ENCODE measurements at regions not wholly inside any gene's neighbourhood (a gene's known extent, or its start where the extent isn't known, plus 50 kb on each side); places are given as distances from the start of the nearest gene placed in this dataset.
"Not testable (repeated sequence)": the region's sequence is repeated elsewhere in the genome, so short reads cannot be mapped to it uniquely, and the experiment has no call there.

DNA sequence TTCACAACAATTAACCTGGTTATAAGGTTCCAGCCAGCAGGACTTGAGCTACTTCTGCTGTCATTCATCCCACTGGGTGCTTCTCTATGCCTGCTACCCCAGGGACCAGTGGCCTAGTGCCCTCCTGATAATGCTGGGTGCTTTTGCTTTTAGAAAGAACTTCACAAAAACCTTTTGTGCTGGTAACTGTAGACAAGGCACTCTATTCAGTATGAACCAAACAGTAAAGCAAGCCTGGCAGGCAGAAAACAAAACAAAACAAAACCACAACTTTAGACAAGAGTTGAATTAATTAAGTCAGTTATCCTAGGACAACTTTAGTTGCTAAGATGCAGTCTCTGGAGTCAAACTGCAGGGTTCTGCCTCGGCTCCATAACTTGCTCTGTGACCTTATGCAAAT, 61.9 kb upstream of the ADGRL2 start:
- TF ChIP-seq ZFX (IDR thresholded peaks at IDR 0.05; ENCODE audit: borderline replicate concordance) = no peak
- TF ChIP-seq, protein P1, sequence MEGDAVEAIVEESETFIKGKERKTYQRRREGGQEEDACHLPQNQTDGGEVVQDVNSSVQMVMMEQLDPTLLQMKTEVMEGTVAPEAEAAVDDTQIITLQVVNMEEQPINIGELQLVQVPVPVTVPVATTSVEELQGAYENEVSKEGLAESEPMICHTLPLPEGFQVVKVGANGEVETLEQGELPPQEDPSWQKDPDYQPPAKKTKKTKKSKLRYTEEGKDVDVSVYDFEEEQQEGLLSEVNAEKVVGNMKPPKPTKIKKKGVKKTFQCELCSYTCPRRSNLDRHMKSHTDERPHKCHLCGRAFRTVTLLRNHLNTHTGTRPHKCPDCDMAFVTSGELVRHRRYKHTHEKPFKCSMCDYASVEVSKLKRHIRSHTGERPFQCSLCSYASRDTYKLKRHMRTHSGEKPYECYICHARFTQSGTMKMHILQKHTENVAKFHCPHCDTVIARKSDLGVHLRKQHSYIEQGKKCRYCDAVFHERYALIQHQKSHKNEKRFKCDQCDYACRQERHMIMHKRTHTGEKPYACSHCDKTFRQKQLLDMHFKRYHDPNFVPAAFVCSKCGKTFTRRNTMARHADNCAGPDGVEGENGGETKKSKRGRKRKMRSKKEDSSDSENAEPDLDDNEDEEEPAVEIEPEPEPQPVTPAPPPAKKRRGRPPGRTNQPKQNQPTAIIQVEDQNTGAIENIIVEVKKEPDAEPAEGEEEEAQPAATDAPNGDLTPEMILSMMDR (IDR thresholded peaks at IDR 0.05) = no peak
- H3K27ac ChIP-seq = no peak overlapping the region

GRCh38 chr1:81733480-81733879, 67.3 kb upstream of the ADGRL2 start:
- no peak overlapping the region for H3K27ac ChIP-seq
- TF ChIP-seq, protein P1 (IDR thresholded peaks at IDR 0.05) = no peak
- no peak for TF ChIP-seq ZFX (IDR thresholded peaks at IDR 0.05; ENCODE audit: borderline replicate concordance)

DNA sequence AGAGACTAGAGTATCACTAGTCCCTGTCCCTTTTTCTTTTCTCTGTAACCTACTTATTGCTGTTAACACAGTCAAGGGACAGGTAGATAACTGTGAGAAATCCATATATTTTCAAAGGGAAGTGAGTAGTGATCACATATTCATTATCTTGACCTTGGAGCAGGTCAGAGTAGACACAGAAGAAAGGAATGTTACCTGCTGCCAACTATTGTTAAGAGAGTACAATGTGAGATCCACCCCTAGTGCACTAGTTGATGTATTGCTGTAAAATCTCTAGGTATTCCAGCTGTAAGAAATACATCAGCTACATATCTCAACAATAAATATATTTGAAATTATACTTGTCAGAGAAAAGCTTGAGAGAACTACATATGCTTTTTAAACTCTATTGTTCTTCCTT, 68.7 kb upstream of the ADGRL2 start:
- TF ChIP-seq, protein P1 (IDR thresholded peaks at IDR 0.05) = no peak
- no peak for TF ChIP-seq ZFX (IDR thresholded peaks at IDR 0.05; ENCODE audit: borderline replicate concordance)
- no peak overlapping the region for H3K27ac ChIP-seq

DNA sequence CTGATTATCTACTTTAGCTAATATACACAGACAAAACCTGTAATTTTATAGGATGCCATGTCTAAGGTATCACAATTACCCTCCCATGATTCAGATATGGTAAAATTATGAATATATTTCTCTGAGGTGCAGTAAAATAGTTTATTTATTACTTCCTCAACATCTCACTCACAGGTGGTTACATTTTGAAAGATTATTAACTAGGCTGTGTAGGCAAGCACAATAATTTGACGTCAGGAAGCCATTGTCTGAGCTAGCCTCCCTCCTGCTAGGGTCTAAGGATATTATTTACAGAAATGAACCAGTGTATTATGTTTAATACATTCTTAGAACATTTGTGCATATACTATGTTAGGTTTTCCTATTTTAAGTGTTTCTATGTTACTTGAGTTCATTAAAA, 69.9 kb upstream of the ADGRL2 start:
- TF ChIP-seq, protein P1 (IDR thresholded peaks at IDR 0.05) = no peak
- no peak for TF ChIP-seq ZFX (IDR thresholded peaks at IDR 0.05; ENCODE audit: borderline replicate concordance)
- H3K27ac ChIP-seq = no peak overlapping the region

DNA sequence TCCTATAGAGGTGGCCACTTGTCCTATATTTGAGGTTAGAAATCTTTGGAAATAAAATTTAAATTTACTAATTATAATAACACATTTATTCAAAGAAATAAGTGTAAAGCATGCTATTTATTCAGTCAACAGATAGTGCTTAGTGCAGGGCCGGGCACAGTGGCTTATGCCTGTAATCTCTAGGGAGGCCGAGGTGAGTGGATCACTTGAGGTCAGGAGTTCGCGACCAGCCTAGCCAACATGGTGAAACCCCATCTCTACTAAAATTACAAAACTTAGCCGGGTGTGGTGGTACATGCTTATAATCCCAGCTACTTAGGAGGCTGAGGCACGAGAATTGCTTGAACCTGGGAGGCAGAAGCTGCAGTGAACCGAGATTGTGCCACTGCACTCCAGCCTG, 70.4 kb upstream of the ADGRL2 start:
- not testable (repeated sequence) for H3K27ac ChIP-seq

GRCh38 chr1:81729818-81730217, 70.9 kb upstream of the ADGRL2 start:
- TF ChIP-seq, protein P1 (IDR thresholded peaks at IDR 0.05) = no peak
- TF ChIP-seq ZFX (IDR thresholded peaks at IDR 0.05; ENCODE audit: borderline replicate concordance) = no peak
- H3K27ac ChIP-seq = no peak overlapping the region

DNA sequence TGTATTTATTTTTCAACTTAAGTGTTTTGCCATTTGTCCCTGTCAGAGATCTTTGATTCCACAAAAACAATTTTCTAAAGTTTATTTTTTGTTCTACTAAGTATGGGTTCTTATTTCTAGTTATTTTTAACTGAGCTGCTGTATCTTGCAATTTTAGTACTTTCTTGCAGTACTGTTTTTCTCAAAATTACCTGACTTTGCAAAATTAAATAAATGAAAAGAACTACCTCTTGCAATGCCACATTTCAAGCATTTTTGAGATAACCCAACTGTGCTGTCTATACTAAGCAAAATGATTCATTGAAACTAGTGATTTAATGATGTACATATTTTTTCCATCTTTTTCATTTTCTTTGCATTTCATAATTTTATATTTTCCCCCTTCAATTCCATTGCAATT, 71.5 kb upstream of the ADGRL2 start:
- no peak overlapping the region for H3K27ac ChIP-seq
- TF ChIP-seq, protein P1 (IDR thresholded peaks at IDR 0.05) = no peak
- no peak for TF ChIP-seq ZFX (IDR thresholded peaks at IDR 0.05; ENCODE audit: borderline replicate concordance)

- TF ChIP-seq, protein P1 (IDR thresholded peaks at IDR 0.05) = no peak
- TF ChIP-seq ZFX (IDR thresholded peaks at IDR 0.05; ENCODE audit: borderline replicate concordance) = no peak
Observed at GRCh38 chr1:81725823-81726222, 74.9 kb upstream of the ADGRL2 start.

GRCh38 chr1:81722631-81723328, 78.0 kb upstream of the ADGRL2 start:
- H3K27ac ChIP-seq = not testable (repeated sequence)

More at GRCh38 chr1:81725823-81726222, 74.9 kb upstream of the ADGRL2 start:
- H3K27ac ChIP-seq = no peak overlapping the region

DNA sequence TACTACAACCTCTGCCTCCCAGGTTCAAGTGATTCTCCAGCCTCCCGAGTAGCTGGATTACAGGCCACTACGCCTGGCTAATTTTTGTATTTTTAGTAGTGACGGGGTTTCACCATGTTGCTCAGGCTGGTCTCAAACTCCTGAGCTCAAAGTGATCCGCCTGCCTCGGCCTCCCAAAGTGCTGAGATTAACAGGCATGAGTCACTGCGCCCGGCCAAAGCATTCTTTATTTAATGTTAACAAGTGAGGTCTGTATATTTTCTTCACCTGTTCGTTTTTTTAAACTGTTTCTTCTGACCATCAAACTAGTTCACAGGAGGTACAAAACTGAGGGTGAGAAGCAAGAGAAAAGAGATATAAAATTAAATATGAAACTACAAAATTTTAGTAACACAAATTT, 80.5 kb upstream of the ADGRL2 start:
- H3K27ac ChIP-seq = not testable (repeated sequence)
